ENCODE measurements at regions not wholly inside any gene's neighbourhood (a gene's known extent, or its start where the extent isn't known, plus 50 kb on each side); places are given as distances from the start of the nearest gene placed in this dataset.
"Not testable (repeated sequence)": the region's sequence is repeated elsewhere in the genome, so short reads cannot be mapped to it uniquely, and the experiment has no call there.

DNA sequence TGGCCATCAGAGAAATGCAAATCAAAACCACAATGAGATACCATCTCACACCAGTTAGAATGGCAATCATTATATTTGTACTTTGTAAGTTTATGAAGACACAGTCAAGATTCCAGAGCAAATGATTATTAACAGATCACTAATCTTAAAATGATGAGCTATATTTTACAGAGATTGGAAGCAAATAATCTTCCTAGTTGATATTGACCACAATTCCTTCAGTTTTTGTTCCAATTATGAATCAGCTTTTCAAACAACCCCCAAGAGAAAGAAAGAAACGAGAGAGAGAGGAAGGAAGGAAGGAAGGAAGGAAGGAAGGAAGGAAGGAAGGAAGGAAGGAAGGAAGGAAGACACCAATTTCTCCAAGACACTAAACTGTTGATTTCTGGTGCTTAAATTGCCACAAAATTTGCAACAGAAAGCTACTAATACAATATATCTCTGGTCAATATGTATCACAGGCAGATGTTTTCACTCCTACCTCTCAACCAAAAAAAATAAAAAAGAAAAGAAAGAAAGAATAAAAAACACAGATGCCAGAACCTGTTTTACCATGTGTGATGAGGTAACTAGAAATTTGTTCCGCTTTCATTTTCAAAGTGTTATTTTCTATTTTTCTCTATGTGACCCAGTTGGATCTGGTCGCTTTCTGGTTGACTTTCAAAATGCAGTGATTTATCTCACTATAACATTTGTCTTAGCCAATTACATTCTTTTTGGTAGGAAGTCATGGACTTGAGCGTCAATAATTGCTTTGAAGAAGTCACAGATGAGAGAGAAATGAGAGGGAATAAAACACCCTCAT, 1609.6 kb downstream of the SI start:
- no peak for DNase-seq (ENCODE audit: low read depth in 2 of 2)

DNA sequence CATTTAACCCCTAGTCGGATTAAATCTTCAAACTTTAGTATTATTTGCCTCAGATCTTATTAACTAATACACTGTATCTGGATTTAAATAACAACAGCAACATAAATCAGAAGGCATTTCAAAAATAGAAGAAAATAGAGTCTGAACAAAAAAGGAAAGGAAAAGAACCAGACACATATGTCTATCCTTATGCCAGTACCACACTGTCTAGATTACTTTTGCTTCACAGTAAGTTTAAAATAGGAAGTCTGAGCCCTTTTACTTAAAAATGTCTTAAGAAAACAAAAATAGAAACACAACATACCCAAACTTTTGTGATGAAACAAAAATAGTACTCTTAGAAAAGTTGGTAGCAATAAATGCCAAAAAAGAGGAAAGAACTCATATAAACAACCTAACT, 1615.8 kb downstream of the SI start:
- no peak for DNase-seq (ENCODE audit: low read depth in 2 of 2)

DNA sequence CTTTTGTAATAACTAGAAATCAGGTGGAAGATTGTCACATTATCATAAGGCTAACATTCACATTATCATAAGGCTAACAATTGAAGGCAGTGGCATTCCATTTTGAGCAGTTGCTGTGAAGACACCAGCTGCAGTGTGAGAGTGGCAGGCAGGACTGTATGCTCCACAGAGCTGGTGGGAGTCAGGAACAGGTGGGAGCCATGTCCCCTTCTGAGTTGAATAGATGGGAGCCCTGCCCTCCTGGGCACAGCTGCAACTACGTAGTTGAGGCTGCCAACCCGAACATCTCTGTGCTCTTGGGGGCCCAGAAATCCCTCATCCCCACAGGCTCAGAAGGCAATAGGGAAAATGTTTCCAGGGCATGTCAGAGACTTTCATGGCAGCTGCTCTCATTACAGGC, 1627.6 kb downstream of the SI start:
- DNase-seq (ENCODE audit: low read depth in 2 of 2), result no peak

DNA sequence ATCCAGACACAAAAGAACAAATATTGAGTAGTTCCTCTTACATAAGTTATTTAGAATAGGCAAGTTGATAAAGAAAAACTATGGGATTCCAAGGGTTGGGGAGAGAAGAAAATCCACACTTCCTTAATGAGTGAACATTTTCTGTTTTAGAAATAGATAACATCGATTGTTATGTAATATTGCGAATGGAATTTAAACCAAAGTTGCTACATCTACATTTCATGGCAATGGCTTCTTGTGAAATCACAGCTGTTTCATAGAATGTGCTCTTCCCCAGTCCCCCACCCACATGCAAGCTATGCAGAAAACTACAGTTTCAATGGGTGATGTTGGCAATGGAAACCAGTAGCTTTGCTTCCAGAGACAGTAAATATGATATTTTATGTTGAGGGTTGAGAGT, 1639.5 kb downstream of the SI start:
- no peak for DNase-seq (ENCODE audit: low read depth in 2 of 2)

DNA sequence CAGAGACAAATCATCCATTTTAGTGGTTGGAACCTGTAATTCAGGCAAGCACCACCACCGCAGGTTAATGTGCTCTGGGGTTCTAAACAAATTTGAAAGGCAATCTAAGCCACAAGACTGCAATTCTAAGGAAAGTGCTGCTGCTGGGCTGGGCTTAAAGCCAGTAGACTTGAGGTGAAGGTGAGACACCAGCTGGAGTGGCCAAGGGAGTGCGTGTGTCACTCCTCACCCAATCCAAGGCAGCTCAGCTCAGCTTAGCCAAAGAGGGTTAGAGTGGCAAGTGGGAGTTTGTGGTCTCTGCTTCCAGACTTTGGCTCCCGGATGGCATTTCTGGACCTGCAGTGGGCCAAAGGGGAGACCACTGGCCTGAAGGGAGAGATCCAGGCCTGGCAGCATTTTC, 1655.6 kb downstream of the SI start:
- DNase-seq (ENCODE audit: low read depth in 2 of 2), result no peak

DNA sequence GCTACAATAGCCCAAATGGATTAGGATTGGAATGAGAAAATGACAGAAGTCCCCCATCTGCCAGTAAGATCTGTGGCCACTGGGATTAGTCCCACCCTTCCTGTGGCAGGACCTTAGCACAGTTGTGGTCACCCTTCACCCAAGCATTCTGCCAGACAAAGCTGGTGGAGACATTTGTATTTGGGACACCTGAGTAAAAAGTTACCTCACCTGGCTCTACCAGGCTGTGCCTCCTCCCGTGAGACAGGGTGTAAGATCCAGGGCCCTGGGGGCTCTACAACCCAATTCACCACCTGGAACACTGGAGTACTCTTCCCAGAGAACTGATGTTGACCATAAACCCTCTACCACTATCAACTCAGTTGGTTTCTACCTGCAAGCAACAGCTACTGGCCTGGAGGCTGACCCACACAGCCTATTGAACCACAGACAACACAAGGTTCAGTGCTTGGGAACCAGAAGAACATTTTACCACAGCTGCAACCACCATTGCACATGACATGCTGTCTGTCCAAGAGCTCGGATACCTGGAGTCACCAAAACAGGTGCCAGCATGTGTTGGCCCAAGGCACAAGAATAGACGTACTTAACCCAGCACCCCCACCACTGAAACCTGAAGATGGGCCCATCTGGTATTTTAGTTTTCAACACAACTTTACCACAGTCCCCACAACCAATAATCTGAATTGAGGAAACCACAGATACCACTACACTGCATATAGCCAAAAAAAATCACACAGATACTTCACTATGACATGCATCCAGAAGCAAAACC, 1686.7 kb downstream of the SI start:
- no peak for DNase-seq (ENCODE audit: low read depth in 2 of 2)

DNA sequence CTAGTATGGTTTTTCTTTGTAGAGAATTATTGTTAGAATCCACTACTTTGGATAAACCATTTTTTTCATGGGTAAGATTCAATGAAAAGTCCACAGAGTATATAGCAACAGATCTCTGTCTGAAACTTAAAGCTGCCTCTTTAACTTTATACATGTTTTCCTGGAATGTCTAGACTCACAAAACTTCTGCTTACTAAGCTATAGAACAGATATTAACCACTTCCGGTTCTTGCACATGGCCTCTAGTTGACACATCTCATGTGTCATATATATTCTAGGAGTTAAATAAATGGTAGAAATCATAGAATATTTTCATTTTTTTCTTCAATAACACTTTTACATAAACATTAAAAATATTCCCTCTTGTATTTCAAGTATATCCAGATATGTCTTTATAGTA, 1693.9 kb downstream of the SI start:
- DNase-seq (ENCODE audit: low read depth in 2 of 2), result no peak

DNA sequence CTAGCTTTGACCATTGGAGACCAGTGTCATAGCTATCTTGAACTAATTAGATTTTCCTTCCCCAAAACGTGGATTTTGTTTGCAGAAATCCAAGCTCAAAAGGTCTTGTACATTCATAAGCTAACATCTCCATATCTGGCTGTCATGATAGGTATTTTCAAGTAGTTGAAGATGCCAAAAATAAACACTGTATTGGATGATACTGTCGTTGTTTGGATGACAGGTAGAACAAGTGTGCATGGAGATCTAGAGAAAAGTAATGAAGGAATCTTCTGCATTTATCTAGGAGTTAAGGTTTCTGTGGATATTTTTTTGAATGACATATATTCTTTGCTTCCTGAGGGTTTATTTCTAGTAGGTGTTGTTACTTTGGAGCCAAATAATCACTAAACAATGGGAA, 1696.1 kb downstream of the SI start:
- no peak for DNase-seq (ENCODE audit: low read depth in 2 of 2)

DNA sequence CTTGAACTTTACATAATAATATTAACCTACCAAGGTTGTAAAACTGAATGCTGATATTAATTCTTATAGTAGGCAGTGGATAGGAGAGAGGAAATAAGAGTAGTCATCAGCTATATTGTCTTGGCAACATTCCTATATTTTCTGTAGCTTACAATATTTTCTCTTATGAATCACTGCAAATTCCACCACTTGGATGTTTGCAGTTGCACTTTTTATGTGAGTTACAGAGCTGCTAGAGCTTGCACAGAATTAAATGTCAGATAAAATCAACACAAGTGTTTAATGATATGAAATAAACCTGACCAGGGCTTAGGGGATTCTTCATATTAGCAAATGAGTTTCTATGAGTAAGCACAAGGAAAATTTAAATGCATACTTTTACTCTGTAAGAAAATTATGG, 1710.1 kb downstream of the SI start:
- DNase-seq (ENCODE audit: low read depth in 2 of 2), result no peak

DNA sequence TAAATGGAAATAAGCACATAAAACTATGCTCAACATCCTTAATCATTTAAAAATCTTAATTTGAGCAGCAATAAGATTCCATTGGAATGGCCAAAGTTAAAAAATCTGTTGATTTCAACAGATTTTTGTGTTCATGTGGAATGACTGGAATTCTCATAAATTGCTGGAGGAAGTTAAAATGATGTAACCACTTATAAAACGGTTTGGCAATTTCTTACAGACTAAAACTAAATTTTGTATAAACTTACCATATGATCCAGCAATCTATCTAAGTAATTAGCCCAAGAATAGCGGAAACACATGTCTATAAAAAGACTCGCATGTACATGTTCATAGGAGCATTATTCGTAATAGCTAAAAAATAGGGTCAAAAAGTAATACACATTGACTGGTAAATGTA, 1713.6 kb downstream of the SI start:
- no peak for DNase-seq (ENCODE audit: low read depth in 2 of 2)

DNA sequence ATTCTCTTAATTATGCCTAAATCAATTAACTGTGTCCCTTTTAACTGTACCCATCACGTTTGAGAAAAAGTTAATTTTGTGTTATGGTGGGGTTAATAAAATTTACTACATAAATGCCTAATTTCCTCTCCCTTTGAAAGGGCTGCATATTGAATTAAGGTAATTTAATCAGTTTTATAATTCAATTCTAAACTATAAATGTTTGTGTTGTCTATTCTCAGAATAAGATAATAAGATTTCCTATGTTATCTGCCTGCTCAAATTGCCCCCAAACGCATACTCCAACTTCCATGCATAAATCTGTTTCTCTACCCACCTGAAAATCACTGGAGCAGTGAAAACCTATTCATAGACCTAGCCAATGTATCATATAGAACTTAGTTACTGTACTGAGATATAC, 1716.1 kb downstream of the SI start:
- DNase-seq (ENCODE audit: low read depth in 2 of 2), result no peak

DNA sequence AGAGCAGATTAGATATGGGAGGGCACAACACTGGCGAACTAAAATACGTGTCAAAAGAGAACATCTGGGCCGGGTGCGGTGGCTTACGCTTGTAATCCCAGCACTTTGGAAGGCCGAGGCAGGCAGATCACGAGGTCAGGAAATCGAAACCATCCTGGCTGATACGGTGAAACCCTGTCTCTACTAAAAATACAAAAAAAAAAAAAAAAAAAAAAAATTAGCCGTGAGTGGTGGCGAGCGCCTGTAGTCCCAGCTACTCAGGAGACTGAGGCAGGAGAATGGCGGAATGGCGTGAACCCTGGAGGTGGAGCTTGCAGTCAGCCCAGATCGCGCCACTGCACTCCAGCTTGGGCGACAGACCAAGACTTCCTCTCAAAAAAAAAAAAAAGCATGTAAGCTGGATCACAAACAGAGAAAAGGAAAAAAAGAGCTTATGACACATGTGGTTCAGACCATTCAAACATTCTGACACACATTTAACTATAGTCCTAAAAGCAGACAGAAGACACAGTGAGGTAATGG, 1716.9 kb downstream of the SI start:
- DNase-seq (ENCODE audit: low read depth in 2 of 2), result not testable (repeated sequence)

DNA sequence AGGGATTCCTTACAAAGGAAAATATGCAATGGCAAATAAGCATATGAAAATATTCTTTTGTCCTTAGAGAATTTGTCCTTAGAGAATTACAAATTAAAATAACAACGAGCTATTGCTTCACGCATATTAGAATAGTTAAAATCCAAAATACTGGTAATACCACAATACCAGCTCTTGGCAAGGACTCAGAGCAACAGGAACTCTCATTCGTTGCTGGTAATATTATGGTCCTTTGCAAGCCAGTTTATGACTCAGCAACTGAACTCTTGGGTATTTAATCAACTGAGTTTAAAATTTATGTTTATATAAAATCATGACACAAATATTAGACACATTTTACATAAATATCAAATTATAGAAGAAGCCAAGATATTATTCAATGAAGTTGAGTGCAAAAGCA, 1730.4 kb downstream of the SI start:
- no peak for DNase-seq (ENCODE audit: low read depth in 2 of 2)

DNA sequence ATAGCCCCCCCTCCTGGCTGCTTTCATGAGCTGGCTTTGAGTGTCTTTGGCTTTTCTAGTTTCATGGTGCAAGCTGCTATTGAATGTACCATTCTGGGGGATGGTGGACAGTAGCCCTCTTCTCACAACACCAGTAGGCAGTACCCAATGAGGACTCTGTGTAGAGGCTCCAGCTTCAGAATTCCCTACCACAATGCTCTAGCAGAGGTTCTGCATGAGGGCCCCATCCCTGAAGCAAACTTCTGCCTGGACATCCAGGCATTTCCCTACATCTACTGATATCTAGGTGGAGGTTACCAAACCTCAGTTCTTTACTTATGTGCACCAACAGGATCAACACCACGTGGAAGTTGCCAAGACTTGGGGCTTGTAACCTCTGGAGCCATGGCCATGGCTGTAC, 1742.9 kb downstream of the SI start:
- DNase-seq (ENCODE audit: low read depth in 2 of 2), result no peak

DNA sequence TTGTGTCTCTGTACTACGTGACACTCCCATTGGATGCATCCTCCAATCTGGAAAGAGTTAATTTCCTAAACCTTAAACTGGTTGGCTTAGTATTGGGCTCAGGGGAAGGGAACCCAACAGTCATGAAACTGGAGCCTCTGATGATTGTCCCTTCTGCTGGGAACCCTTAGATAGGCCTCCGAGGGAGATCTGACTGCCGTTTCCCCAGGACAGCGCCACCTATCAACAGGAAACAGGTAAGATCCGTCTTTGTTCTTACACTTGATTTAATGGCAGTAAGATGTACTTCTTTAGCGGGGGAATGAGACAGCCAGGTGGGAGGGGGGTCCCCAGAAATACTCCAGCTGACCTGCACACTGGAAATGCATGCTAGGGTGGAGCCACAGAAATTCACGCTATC, 1749.6 kb downstream of the SI start:
- no peak for DNase-seq (ENCODE audit: low read depth in 2 of 2)

DNA sequence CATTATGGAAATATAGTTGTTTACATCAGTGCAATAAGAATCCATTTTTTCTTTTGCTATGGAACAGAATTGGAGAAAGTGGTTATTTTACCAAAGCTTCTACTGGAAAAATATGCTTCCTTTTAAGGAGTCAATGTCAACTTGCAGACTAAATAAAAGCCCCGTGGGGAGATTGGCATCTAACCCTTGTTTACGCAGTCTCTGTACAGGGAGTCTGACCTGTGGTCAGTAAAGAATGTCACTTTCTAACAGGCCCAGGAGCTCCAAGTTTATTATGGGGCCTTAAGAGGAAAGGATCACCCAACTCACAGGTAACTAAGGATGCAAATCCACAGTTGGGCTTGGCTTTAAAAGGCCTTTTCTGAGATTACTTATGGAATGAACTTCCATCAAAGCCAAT, 1751.2 kb downstream of the SI start:
- no peak for DNase-seq (ENCODE audit: low read depth in 2 of 2)

DNA sequence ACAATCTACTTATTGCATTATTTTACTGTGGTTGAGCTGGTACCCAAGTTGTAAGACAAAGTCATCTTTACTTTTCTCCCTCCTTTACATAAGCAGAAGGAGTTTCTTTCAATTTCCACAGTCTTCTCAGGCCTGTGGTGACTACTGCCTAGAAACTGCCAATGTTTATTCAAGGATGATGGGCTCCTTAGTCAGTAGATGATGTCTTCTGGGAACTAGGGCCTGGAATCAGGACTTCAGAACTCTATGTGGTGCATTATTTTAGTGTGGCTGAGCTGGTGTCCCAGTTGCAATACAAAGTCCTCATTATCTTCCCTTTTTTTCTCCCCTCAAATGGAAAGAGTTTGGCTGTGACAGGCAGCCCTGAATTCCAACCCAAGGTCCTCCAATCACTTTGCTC, 1762.5 kb downstream of the SI start:
- no peak for DNase-seq (ENCODE audit: low read depth in 2 of 2)

DNA sequence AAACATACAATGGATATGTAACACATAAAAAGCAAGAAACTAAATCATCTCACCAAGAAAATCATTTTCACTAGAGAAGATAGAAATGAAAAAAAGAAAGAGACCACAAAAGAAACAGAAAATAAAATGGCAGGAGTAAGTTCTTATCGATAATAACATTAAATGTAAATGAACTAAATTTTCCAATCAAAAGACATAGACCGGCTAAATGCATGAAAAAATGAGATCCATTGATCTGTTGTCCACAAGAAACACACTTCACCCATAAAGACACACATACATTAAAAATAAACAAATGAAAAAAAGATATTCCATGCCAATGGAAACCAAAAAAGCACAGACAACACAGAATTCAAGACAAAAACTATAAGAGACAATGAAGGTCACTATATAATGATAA, 1771.9 kb downstream of the SI start:
- no peak for DNase-seq (ENCODE audit: low read depth in 2 of 2)

DNA sequence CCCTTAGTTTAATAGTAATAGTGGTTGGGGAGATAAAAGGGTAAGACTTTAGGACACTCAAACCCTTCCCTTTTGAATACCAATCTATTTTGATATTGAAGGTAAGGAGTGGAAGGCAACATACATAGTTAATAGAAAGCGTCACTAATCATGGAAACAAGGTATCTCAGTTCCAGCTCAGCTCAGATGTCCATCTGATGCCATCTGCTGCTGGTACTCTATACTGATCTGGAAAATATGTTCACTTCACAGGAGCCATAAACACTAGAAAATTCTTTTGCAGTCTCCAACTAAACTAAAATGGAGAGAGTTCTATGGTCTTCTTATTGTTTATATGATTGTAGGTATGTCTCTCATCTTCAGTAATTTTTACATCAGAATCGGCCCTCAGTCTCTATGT, 1777.1 kb downstream of the OTOL1 start:
- no peak for DNase-seq (ENCODE audit: low read depth in 2 of 2)

DNA sequence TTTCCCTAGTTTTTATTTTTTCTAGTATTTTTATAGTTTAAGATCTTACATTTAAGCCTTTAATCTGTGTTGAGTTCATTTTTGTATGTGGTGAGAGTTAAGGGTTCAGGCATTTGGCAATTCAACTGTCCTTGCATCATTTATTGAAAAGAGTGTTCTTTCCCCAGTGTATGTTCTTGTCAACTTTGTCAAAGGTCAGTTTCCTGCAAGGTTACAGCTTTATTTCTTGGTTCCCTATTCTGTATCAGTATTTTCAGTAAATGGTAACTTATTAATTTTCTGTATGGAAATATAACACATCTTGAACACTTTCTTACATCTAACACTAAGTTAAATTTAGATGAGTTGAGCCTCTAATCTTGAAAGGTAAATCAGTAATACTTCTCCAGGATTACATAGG, 1770.1 kb downstream of the OTOL1 start:
- no peak for DNase-seq (ENCODE audit: low read depth in 2 of 2)

DNA sequence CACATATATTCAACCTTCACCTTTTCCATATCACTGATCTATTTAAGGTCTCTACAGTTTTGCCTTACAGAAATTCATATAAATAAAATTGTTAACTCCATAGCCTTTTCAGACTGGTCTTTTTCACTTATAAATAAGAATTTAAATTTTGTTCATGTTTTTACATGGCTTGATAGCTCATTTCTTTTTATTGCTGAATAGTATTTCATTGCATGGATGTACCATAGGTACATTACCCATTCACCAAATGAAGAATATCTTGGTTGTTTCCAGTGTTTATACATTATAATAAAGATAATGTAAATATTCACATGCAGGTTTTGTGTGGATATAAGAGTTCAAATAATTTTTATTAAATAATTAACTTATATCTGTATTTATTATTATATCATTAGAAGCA, 1765.0 kb downstream of the OTOL1 start:
- DNase-seq (ENCODE audit: low read depth in 2 of 2), result no peak

DNA sequence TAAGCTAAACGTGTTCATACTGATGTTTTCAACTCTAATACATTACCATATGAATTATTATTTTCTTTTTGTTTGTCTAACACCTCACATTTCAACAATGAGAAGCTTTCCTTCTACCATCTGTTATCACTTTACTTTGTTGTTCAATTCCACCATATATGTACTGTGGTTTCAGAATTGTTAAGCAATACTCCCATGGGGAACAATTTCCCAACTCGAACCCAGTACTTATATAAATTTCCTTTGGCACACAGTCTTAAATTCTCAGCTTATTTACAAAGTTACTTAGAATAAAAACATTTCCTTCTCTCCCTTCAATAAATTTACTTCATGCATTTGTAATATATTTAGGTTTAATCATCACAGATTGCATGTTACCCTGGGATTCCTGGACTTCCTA, 1764.4 kb downstream of the OTOL1 start:
- no peak for DNase-seq (ENCODE audit: low read depth in 2 of 2)

DNA sequence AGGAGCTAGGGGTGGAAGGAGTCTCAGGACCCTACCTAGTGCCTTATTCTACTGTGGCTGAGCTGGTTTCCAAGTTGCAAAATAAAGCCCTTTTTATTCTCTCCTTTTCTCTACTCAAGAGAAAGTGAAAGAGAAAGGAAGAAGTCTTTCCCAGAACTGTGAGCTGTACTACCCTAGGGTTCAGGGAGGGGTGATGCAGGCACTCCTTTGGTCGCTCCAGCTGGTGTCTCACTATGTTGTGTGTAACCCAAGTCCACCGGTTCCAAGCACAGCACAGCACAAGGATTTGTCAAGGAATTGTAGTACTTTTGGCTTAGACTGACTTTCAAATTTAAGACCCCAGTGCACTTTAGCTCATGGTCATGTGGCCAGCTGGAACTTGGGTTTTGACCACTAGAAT, 1721.7 kb downstream of the OTOL1 start:
- no peak for DNase-seq (ENCODE audit: low read depth in 2 of 2)

Measured in stimulated activated CD4-positive, alpha-beta T cell treated with anti-CD3 and anti-CD28 coated beads, Interleukin-15, amount 100 ng/mL, for 48 hours (primary cell).